ENCODE measurements at regions not wholly inside any gene's neighbourhood (a gene's known extent, or its start where the extent isn't known, plus 50 kb on each side); places are given as distances from the start of the nearest gene placed in this dataset.

GRCh38 chr5:20370061-20370460 lies 382.1 kb upstream of the CDH18 start:
- Histone ChIP-seq H3K27me3 (ENCODE audit: insufficient read depth, low read length) (no peaks in the 10 kb centered on the region), H4K20me1 (ENCODE audit: insufficient read depth, low read length) (no peaks in the 10 kb centered on the region), H3K4me3 (ENCODE audit: insufficient read depth, low read depth, low read length) (no peak overlapping the region), H3K27ac (ENCODE audit: low read depth, low read length) (no peak overlapping the region), H3K36me3 (ENCODE audit: insufficient read depth, low read length) (no peaks in the 10 kb centered on the region), H3K4me2 (ENCODE audit: low read length) (no peak overlapping the region), H3K79me2 (ENCODE audit: insufficient read depth, low read length) (no peaks in the 10 kb centered on the region), H2AFZ (ENCODE audit: low read depth, low read length) (no peak overlapping the region), H3K9me3 (ENCODE audit: insufficient read depth, low read depth, low read length) (no peaks in the 10 kb centered on the region), H3K4me1 (ENCODE audit: insufficient read depth, low read length) (no peaks in the 10 kb centered on the region), H3K9ac (ENCODE audit: low read length) (no peak overlapping the region)
- TF ChIP-seq, protein P1, sequence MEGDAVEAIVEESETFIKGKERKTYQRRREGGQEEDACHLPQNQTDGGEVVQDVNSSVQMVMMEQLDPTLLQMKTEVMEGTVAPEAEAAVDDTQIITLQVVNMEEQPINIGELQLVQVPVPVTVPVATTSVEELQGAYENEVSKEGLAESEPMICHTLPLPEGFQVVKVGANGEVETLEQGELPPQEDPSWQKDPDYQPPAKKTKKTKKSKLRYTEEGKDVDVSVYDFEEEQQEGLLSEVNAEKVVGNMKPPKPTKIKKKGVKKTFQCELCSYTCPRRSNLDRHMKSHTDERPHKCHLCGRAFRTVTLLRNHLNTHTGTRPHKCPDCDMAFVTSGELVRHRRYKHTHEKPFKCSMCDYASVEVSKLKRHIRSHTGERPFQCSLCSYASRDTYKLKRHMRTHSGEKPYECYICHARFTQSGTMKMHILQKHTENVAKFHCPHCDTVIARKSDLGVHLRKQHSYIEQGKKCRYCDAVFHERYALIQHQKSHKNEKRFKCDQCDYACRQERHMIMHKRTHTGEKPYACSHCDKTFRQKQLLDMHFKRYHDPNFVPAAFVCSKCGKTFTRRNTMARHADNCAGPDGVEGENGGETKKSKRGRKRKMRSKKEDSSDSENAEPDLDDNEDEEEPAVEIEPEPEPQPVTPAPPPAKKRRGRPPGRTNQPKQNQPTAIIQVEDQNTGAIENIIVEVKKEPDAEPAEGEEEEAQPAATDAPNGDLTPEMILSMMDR (IDR thresholded peaks at IDR 0.05; ENCODE audit: insufficient read depth, low read depth, low read length), result no peak
- no peak for TF ChIP-seq EZH2 (IDR thresholded peaks at IDR 0.05; ENCODE audit: insufficient read depth, low read length)
- FAIRE-seq, result no peak
- H3K9me3 Mint-ChIP-seq (ENCODE audit: unreplicated experiment), result no peaks in the 10 kb centered on the region
- no peaks in the 10 kb centered on the region for H3K27me3 Mint-ChIP-seq (ENCODE audit: low read depth, unreplicated experiment)
- H3K4me1 Mint-ChIP-seq (ENCODE audit: low read depth, unreplicated experiment), result no peaks in the 10 kb centered on the region
- no peaks in the 10 kb centered on the region for H3K36me3 Mint-ChIP-seq (ENCODE audit: low read depth, unreplicated experiment)
- H3K27ac Mint-ChIP-seq (ENCODE audit: unreplicated experiment), result no peak overlapping the region
- H3K4me3 Mint-ChIP-seq (ENCODE audit: unreplicated experiment), result no peak overlapping the region
- DNase-seq (ENCODE audit: low read depth), result no peak

GRCh38 chr5:20369518-20369885 lies 381.5 kb upstream of the CDH18 start:
- H3K9ac ChIP-seq (ENCODE audit: low read length), result no peak overlapping the region
- no peak overlapping the region for H3K27ac ChIP-seq (ENCODE audit: low read depth, low read length)
- H3K4me3 Mint-ChIP-seq (ENCODE audit: unreplicated experiment), result no peak overlapping the region
- H3K4me3 ChIP-seq (ENCODE audit: insufficient read depth, low read depth, low read length), result no peak overlapping the region
- no peak overlapping the region for H2AFZ ChIP-seq (ENCODE audit: low read depth, low read length)
- no peak overlapping the region for H3K4me2 ChIP-seq (ENCODE audit: low read length)
- H3K27ac Mint-ChIP-seq (ENCODE audit: unreplicated experiment), result no peak overlapping the region
- no peaks in the 10 kb centered on the region for H3K27me3 Mint-ChIP-seq (ENCODE audit: low read depth, unreplicated experiment)
- no peaks in the 10 kb centered on the region for H3K27me3 ChIP-seq (ENCODE audit: insufficient read depth, low read length)
- DNase-seq (ENCODE audit: low read depth) (no peak), FAIRE-seq (no peak)
- H3K9me3 ChIP-seq (ENCODE audit: insufficient read depth, low read depth, low read length), result no peaks in the 10 kb centered on the region
- H3K79me2 ChIP-seq (ENCODE audit: insufficient read depth, low read length), result no peaks in the 10 kb centered on the region
- TF ChIP-seq EZH2 (IDR thresholded peaks at IDR 0.05; ENCODE audit: insufficient read depth, low read length), result no peak
- TF ChIP-seq, protein P1 (IDR thresholded peaks at IDR 0.05; ENCODE audit: insufficient read depth, low read depth, low read length), result no peak
- H3K36me3 Mint-ChIP-seq (ENCODE audit: low read depth, unreplicated experiment), result no peaks in the 10 kb centered on the region
- H3K36me3 ChIP-seq (ENCODE audit: insufficient read depth, low read length), result no peaks in the 10 kb centered on the region
- no peaks in the 10 kb centered on the region for H3K9me3 Mint-ChIP-seq (ENCODE audit: unreplicated experiment)
- no peaks in the 10 kb centered on the region for H3K4me1 ChIP-seq (ENCODE audit: insufficient read depth, low read length)
- H4K20me1 ChIP-seq (ENCODE audit: insufficient read depth, low read length), result no peaks in the 10 kb centered on the region
- H3K4me1 Mint-ChIP-seq (ENCODE audit: low read depth, unreplicated experiment), result no peaks in the 10 kb centered on the region

DNA sequence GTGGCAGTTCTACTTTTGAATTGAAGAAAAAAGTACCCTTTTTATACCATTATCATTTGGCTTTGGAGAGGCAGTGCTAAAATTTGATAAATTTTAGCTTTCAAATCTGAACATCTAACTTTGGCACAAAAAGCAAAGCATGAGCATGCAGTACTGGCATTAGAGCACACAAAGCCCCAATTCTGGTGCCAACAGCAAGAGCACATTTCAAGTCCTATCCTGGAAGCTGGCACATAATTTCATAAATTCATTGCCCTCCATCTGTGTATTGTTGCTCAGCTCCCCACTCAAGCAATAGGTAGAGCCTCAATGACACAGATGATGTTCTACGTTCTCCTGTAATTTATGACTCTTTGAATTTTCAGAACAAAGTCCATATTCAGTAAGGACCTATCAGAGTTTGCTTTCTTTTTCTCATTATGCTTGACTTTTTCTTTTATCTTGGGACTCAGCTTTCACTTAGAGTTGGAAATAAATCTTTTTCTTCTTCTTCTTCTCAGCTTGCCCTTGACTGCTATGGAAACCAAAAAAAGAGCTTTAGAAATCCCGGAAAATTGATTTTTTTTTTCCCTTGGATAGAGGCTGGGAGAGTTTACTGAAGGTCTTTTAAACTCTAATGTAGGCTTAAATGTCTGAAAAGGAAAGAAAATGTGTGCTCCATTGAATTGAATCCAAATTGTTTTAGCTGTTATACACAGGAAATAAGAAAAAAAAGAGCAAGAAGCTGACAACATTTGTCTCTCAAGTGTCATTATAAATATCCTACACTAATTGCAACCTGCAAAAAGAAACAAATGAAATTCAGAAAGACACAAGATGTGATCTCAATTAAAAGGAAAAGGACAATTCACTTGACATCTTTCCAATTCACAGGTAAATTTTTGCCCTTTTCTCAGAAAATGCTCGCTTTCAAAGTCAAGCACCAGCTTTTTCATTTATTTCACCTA lies 380.8 kb upstream of the CDH18 start:
- Histone ChIP-seq H2AFZ (ENCODE audit: low read depth, low read length) (no peak overlapping the region), H4K20me1 (ENCODE audit: insufficient read depth, low read length) (no peaks in the 10 kb centered on the region), H3K27ac (ENCODE audit: low read depth, low read length) (no peak overlapping the region), H3K4me1 (ENCODE audit: insufficient read depth, low read length) (no peaks in the 10 kb centered on the region), H3K79me2 (ENCODE audit: insufficient read depth, low read length) (no peaks in the 10 kb centered on the region), H3K4me3 (ENCODE audit: insufficient read depth, low read depth, low read length) (no peak overlapping the region), H3K4me2 (ENCODE audit: low read length) (no peak overlapping the region), H3K9me3 (ENCODE audit: insufficient read depth, low read depth, low read length) (no peaks in the 10 kb centered on the region), H3K27me3 (ENCODE audit: insufficient read depth, low read length) (no peaks in the 10 kb centered on the region), H3K36me3 (ENCODE audit: insufficient read depth, low read length) (no peaks in the 10 kb centered on the region), H3K9ac (ENCODE audit: low read length) (no peak overlapping the region)
- DNase-seq (ENCODE audit: low read depth) (no peak), FAIRE-seq (no peak)
- H3K4me3 Mint-ChIP-seq (ENCODE audit: unreplicated experiment), result no peak overlapping the region
- no peaks in the 10 kb centered on the region for H3K27me3 Mint-ChIP-seq (ENCODE audit: low read depth, unreplicated experiment)
- no peaks in the 10 kb centered on the region for H3K36me3 Mint-ChIP-seq (ENCODE audit: low read depth, unreplicated experiment)
- H3K4me1 Mint-ChIP-seq (ENCODE audit: low read depth, unreplicated experiment), result no peaks in the 10 kb centered on the region
- TF ChIP-seq EZH2 (IDR thresholded peaks at IDR 0.05; ENCODE audit: insufficient read depth, low read length), result no peak
- TF ChIP-seq, protein P1 (IDR thresholded peaks at IDR 0.05; ENCODE audit: insufficient read depth, low read depth, low read length), result no peak
- H3K27ac Mint-ChIP-seq (ENCODE audit: unreplicated experiment), result no peak overlapping the region
- no peaks in the 10 kb centered on the region for H3K9me3 Mint-ChIP-seq (ENCODE audit: unreplicated experiment)
